ENCODE measurements at regions not wholly inside any gene's neighbourhood (a gene's known extent, or its start where the extent isn't known, plus 50 kb on each side); places are given as distances from the start of the nearest gene placed in this dataset.

DNA sequence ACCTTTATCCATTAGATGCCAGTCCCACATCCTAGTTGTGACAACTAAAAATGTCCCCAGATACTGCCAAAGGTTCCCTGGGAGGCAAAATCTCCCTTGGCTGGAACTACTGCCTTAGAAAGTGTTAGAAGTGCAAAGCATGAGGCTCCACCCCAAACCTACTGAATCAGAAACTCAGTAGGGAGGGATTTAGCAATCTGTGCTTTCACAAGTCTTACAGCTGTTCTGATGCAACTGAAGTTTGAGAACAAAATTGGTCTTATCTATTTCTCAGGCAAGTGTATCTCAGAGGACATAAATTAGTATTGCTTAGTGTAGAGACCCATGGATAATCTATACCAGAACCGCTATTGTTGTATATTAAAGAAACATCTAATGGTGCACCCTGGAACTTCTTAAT, 70.2 kb downstream of the CLDN1 start:
- TF ChIP-seq, protein P1, sequence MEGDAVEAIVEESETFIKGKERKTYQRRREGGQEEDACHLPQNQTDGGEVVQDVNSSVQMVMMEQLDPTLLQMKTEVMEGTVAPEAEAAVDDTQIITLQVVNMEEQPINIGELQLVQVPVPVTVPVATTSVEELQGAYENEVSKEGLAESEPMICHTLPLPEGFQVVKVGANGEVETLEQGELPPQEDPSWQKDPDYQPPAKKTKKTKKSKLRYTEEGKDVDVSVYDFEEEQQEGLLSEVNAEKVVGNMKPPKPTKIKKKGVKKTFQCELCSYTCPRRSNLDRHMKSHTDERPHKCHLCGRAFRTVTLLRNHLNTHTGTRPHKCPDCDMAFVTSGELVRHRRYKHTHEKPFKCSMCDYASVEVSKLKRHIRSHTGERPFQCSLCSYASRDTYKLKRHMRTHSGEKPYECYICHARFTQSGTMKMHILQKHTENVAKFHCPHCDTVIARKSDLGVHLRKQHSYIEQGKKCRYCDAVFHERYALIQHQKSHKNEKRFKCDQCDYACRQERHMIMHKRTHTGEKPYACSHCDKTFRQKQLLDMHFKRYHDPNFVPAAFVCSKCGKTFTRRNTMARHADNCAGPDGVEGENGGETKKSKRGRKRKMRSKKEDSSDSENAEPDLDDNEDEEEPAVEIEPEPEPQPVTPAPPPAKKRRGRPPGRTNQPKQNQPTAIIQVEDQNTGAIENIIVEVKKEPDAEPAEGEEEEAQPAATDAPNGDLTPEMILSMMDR (IDR thresholded peaks at IDR 0.05; ENCODE audit: borderline replicate concordance, control extremely low read depth, extremely low read depth, insufficient read depth, missing control alignments) = no peak
- in situ Hi-C loops (cut with MboI; ENCODE audit: low sequenced_read_pairs, unreplicated experiment) = no loop called here
- DNase-seq (ENCODE audit: low spot score) = no peak

DNA sequence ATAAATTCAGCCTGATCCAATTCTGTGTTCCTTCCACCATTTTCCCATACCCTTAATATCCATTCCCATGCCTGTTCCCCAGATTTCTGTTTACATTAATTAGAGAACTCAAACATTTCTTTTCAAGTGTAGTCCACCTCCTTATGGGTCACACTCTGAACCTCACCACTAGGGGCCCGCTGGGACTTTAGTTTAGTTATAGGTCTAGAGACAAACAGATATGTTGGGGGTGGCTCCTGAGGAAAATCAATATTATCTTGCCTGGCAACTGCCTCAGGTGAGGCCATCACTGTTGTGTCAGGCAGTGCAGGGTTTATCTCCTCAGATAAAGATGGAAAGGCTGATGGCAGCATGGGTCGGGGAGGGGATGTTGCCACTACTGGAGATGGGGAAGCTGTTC, 72.8 kb downstream of the CLDN1 start:
- TF ChIP-seq, protein P1 (IDR thresholded peaks at IDR 0.05; ENCODE audit: borderline replicate concordance, control extremely low read depth, extremely low read depth, insufficient read depth, missing control alignments) = no peak
- no peak for DNase-seq (ENCODE audit: low spot score)
- in situ Hi-C loops (cut with MboI; ENCODE audit: low sequenced_read_pairs, unreplicated experiment) = no loop called here

- TF ChIP-seq, protein P1 (IDR thresholded peaks at IDR 0.05; ENCODE audit: borderline replicate concordance, control extremely low read depth, extremely low read depth, insufficient read depth, missing control alignments) = no peak
Observed at GRCh38 chr3:190242147-190242546, 80.1 kb downstream of the CLDN1 start.

DNA sequence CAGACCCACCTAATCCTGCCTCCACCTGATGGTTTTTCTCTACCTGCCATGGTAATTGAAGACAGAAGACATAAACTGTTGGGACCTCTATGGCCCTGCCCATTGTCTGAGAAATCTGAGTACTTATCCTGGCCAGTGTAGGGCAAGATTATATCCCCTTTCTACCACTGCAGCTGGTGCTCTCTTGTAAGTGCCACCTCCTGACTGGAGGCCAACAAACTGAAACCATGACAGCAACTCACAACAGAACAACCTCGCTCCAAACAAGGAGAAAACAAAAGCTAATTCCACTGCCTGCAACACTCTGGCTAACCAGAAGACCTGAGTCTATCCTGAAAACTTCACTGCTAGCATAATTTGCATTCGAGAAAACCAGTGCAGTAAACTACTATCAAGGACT, 82.9 kb downstream of the CLDN1 start:
- in situ Hi-C loops (cut with MboI; ENCODE audit: low sequenced_read_pairs, unreplicated experiment) = no loop called here
- TF ChIP-seq, protein P1 (IDR thresholded peaks at IDR 0.05; ENCODE audit: borderline replicate concordance, control extremely low read depth, extremely low read depth, insufficient read depth, missing control alignments) = no peak
- no peak for DNase-seq (ENCODE audit: low spot score)

More at GRCh38 chr3:190242147-190242546, 80.1 kb downstream of the CLDN1 start:
- in situ Hi-C loops (cut with MboI; ENCODE audit: low sequenced_read_pairs, unreplicated experiment) = no loop called here
- no peak for DNase-seq (ENCODE audit: low spot score)

DNA sequence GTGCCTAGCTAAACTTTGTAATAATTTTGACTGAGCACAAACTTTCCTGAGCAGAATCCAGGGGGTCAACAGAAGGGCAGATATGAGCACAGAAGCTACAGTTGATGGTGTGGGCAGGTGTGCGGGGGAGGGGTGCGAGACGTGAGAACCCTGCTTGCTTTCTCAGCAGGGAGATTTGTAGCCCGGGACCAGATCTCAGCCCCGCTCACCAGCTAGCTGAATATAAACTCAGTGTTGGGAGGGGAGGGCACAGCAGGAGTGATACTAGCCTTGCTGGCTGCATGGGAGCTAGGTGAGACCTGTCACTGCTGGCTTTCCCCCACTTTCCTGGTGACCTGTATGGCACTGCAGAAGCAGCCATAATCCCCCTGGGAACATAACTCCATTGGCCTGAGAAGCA, 83.4 kb downstream of the CLDN1 start:
- TF ChIP-seq, protein P1 (IDR thresholded peaks at IDR 0.05; ENCODE audit: borderline replicate concordance, control extremely low read depth, extremely low read depth, insufficient read depth, missing control alignments) = no peak
- DNase-seq (ENCODE audit: low spot score) = no peak
- in situ Hi-C loops (cut with MboI; ENCODE audit: low sequenced_read_pairs, unreplicated experiment) = no loop called here

- no peak for DNase-seq (ENCODE audit: low spot score)
- TF ChIP-seq, protein P1 (IDR thresholded peaks at IDR 0.05; ENCODE audit: borderline replicate concordance, control extremely low read depth, extremely low read depth, insufficient read depth, missing control alignments) = no peak
- in situ Hi-C loops (cut with MboI; ENCODE audit: low sequenced_read_pairs, unreplicated experiment) = no loop called here
Observed at GRCh38 chr3:190234621-190235020, 87.6 kb downstream of the CLDN1 start.
